ENCODE measurements at regions not wholly inside any gene's neighbourhood (a gene's known extent, or its start where the extent isn't known, plus 50 kb on each side); places are given as distances from the start of the nearest gene placed in this dataset.

- H3K27ac ChIP-seq (ENCODE audit: low read depth in 1 of 2, low read length in 2 of 2), result no peak overlapping the region
- H3K36me3 ChIP-seq (ENCODE audit: insufficient read depth, low read length), result no peaks in the 10 kb centered on the region
- DNase-seq, result no peak
- no peaks in the 10 kb centered on the region for H3K36me3 Mint-ChIP-seq (ENCODE audit: low read depth)
- POLR2A ChIA-PET, result no interaction called here
- no peak overlapping the region for H3K4me3 ChIP-seq (ENCODE audit: low read length)
- no peak overlapping the region for H3K4me3 Mint-ChIP-seq
- CTCF ChIA-PET, result no interaction called here
- H3K4me1 ChIP-seq (ENCODE audit: insufficient read depth, low read length), result no peaks in the 10 kb centered on the region
- intact Hi-C loops (cut with DNase I, micrococcal nuclease), result no loop called here
- H3K4me1 Mint-ChIP-seq (ENCODE audit: low read depth), result no peaks in the 10 kb centered on the region
- H3K27me3 ChIP-seq (ENCODE audit: control insufficient read depth in 1 of 2, insufficient read depth in 2 of 2, low read length in 2 of 2), result no peaks in the 10 kb centered on the region
- no peaks in the 10 kb centered on the region for H3K27me3 Mint-ChIP-seq
- H3K27ac Mint-ChIP-seq, result no peak overlapping the region
- TF ChIP-seq CTCF (IDR thresholded peaks at IDR 0.05), result no peak
- no peaks in the 10 kb centered on the region for H3K9me3 Mint-ChIP-seq
- H3K9me3 ChIP-seq (ENCODE audit: control insufficient read depth in 1 of 2, insufficient read depth in 1 of 2, low read length in 2 of 2), result no peaks in the 10 kb centered on the region
- ATAC-seq (ENCODE audit: poor library complexity), result no peak
These were observed 145.4 kb upstream of the MED14 start for GRCh38 chrX:40880712-40881111.

- POLR2A ChIA-PET, result no interaction called here
- Mint-ChIP-seq H3K27me3 (no peaks in the 10 kb centered on the region), H3K9me3 (no peaks in the 10 kb centered on the region), H3K27ac (no peak overlapping the region), H3K4me3 (no peak overlapping the region), H3K4me1 (ENCODE audit: low read depth) (no peaks in the 10 kb centered on the region), H3K36me3 (ENCODE audit: low read depth) (no peaks in the 10 kb centered on the region)
- Histone ChIP-seq H3K4me3 (ENCODE audit: low read length) (no peak overlapping the region), H3K27me3 (ENCODE audit: control insufficient read depth in 1 of 2, insufficient read depth in 2 of 2, low read length in 2 of 2) (no peaks in the 10 kb centered on the region), H3K27ac (ENCODE audit: low read depth in 1 of 2, low read length in 2 of 2) (no peak overlapping the region), H3K9me3 (ENCODE audit: control insufficient read depth in 1 of 2, insufficient read depth in 1 of 2, low read length in 2 of 2) (no peaks in the 10 kb centered on the region), H3K36me3 (ENCODE audit: insufficient read depth, low read length) (no peaks in the 10 kb centered on the region), H3K4me1 (ENCODE audit: insufficient read depth, low read length) (no peaks in the 10 kb centered on the region)
- no peak for TF ChIP-seq CTCF (IDR thresholded peaks at IDR 0.05)
- intact Hi-C loops (cut with DNase I, micrococcal nuclease), result no loop called here
- ATAC-seq (ENCODE audit: poor library complexity) (no peak), DNase-seq (no peak)
- CTCF ChIA-PET, result interaction anchor here (1.4 kb wide), 1 partner anchor 232 kb away, joined by 3 read pairs; no protein-coding TSS in a partner anchor
These were observed 147.8 kb upstream of the MED14 start for GRCh38 chrX:40883021-40883619.

- ChIA-PET POLR2A (no interaction called here), CTCF (no interaction called here)
- DNase-seq (no peak), ATAC-seq (ENCODE audit: poor library complexity) (no peak)
- no peak for TF ChIP-seq CTCF (IDR thresholded peaks at IDR 0.05)
- H3K9me3 ChIP-seq (ENCODE audit: control insufficient read depth in 1 of 2, insufficient read depth in 1 of 2, low read length in 2 of 2), result no peaks in the 10 kb centered on the region
- Mint-ChIP-seq H3K27me3 (no peaks in the 10 kb centered on the region), H3K4me3 (no peak overlapping the region), H3K27ac (no peak overlapping the region), H3K4me1 (ENCODE audit: low read depth) (no peaks in the 10 kb centered on the region), H3K36me3 (ENCODE audit: low read depth) (no peaks in the 10 kb centered on the region), H3K9me3 (no peaks in the 10 kb centered on the region)
- H3K4me1 ChIP-seq (ENCODE audit: insufficient read depth, low read length), result no peaks in the 10 kb centered on the region
- H3K36me3 ChIP-seq (ENCODE audit: insufficient read depth, low read length), result no peaks in the 10 kb centered on the region
- intact Hi-C loops (cut with DNase I, micrococcal nuclease), result no loop called here
- H3K27me3 ChIP-seq (ENCODE audit: control insufficient read depth in 1 of 2, insufficient read depth in 2 of 2, low read length in 2 of 2), result no peaks in the 10 kb centered on the region
- H3K4me3 ChIP-seq (ENCODE audit: low read length), result no peak overlapping the region
- H3K27ac ChIP-seq (ENCODE audit: low read depth in 1 of 2, low read length in 2 of 2), result no peak overlapping the region
These were observed 150.6 kb upstream of the MED14 start for GRCh38 chrX:40885989-40886388.
